NCI-H1436 treated with DMSO at 0.1 percent for 48 hours (cell line): ENCODE measurements at regions not wholly inside any gene's neighbourhood (a gene's known extent, or its start where the extent isn't known, plus 50 kb on each side); places are given as distances from the start of the nearest gene placed in this dataset.
"Not testable (repeated sequence)": the region's sequence is repeated elsewhere in the genome, so short reads cannot be mapped to it uniquely, and the experiment has no call there.

ENCODE experiments used
- DNase-seq: peaks from one replicate; lab custom pipeline; 2025; lab: John Stamatoyannopoulos, UW

DNA sequence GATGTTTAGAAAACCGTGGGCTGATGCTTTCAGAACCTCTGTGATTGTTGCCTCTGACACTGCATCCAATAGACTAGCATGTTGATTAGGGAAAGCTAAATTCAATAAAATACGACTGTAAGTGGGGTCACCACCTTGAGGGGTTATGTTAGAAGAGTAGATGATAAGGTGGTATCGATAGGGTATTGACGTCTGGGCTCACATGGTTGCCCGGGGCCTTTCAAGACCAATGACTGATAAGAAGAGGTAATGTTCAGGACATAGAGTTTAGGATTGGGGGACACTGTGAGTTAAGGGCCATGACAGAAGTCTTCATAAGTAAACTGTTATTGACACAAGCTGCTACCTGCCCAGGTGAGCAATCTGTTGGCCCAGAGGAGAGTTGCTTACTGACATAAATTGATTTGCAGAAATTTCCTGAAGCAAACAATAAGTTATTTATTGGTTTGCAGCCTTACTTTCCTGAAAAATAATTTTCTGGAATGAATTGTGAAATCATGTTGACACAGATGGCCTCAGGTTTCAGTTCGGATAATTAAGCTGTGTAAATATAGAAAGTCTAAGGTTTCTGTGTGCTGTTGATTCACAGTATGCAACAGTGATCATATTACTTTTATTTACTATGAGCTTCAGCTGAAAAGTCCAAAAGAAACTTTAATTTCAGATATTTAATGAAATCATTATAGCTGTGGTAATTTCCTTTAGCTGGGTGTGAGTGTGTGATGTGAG lies 289.9 kb upstream of the PRSS16 start:
- peak; percentile 35 for DNase-seq

DNA sequence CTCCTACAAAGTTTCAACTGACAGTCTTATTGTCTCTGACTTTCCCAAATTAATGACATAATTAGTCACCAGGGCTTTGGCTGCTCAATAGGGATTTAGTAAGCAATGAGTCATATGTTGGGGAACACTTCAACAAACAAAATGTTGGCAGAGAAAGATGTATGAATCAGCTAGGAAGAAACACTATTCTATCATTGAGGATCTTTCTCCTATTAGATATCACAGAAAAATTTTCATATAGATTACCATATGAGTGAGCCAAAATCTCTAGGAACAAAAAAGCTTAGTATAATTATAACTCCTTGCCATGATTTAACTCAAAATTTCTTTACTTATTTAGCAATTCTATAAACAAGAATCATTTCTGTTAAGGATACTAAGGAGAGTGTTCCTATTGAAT lies 286.3 kb upstream of the PRSS16 start:
- not testable (repeated sequence) for DNase-seq

- no peak for DNase-seq
Measured at GRCh38 chr6:27002447-27002846, 245.1 kb upstream of the PRSS16 start.

GRCh38 chr6:27007020-27007419 lies 240.5 kb upstream of the PRSS16 start:
- DNase-seq = no peak

DNA sequence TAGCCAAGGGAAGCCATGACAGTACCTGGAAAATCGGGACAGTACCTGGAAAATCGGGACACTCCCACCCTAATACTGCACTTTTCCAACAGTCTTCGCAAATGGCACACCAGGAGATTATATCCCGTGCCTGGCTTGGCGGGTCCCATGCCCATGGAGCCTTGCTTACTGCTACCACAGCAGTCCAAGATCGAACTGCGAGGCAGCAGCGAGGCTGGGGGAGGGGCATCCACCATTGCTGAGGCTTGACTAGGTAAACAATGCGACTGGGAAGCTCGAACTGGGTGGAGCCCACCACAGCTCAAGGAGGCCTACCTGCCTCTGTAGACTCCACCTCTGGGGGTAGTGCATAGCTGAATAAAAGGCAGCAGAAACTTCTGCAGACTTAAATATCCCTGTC lies 238.9 kb upstream of the PRSS16 start:
- DNase-seq = not testable (repeated sequence)

GRCh38 chr6:27014053-27014452 lies 233.4 kb upstream of the PRSS16 start:
- not testable (repeated sequence) for DNase-seq

DNA sequence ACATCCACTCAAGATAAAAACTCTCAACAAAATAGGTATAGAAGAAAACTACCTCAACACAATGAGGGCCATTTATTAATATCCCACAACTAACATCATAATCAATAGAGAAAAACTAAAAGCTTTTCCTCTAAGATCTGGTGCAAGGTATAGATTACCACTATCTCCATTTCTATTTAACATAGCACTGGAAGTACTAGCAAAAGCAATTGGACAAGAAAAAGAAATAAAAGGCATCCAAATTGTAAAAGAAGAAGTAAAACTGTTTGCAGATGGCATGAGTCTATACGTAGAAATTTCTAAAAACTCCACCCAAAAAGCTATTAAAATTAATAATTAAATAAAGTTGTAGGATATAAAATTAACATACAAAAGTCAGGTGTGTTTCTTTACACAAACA lies 230.8 kb upstream of the PRSS16 start:
- no peak for DNase-seq

DNA sequence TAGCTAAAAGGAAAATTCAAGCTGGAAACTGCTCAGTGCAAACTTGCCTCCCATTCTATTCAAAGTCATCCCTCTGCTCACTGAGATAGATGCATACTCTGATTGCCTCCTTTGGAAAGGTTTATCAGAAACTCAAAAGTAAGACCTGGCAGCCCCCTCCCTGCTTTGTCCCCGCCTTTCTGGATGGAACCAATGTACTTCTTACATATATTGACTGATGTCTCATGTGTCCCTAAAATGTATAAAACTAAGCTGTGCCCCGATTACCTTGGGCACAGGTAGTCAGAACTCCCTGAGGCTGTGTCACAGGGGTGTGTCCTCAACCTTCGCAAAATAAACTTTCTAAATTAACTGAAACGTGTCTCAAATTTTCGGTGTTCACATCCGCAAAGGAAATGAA lies 229.1 kb upstream of the PRSS16 start:
- not testable (repeated sequence) for DNase-seq

GRCh38 chr6:27019651-27020552 lies 227.6 kb upstream of the PRSS16 start:
- peak; percentile 79 for DNase-seq

DNA sequence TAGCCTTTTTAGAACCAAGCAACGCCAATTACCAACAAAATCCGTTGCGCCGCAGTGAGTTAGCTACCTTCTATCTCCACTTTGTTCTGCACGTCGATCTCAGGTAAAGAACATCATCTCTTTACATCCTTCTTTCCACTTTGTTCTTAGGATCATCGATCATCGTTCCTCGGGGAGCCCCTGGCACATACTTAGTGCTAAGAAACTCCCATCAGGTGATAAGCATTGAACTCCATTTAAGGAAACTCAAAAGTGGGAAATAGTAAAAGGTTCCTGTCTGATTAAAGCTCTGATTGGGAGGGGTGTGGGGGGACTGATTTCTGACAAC lies 227.0 kb upstream of the PRSS16 start:
- DNase-seq = no peak

GRCh38 chr6:27023664-27024063 lies 223.8 kb upstream of the PRSS16 start:
- DNase-seq = no peak

DNA sequence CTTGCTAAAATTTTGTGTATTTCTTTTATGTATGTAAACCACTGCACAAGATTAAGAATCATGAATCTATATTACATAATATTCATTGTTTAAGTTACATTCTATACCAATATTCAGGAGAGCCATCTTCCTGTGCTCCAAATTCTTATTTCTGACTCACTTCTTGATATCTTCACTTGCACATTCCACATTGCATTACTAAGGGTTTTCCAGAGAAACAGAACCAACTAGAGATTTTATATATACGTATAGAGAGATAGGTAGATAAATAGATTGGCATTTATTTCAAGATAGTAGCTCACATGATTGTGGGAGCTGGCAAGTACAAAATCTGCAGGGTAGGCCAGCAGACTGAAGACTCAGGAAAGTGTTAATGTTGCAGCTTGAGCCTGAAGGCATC lies 222.2 kb upstream of the PRSS16 start:
- no peak for DNase-seq

DNA sequence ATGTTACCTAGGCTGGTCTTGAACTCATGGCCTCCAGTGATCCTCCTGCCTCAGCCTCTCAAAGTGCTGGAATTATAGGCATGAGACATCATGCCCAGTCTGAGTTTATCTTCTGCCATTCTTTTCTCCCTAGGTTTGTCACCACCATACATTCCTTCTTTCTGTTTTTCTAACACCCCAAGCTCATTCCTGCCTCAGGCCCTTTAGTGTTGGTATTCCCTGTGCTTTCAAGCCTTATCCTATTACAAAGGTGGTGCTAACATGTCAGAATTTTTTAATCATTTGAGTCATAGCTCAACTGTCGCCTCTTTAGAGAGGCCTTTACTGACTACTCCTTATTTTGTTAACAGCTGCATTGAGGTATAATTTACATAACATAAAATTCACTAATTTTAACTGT lies 221.1 kb upstream of the PRSS16 start:
- no peak for DNase-seq

DNA sequence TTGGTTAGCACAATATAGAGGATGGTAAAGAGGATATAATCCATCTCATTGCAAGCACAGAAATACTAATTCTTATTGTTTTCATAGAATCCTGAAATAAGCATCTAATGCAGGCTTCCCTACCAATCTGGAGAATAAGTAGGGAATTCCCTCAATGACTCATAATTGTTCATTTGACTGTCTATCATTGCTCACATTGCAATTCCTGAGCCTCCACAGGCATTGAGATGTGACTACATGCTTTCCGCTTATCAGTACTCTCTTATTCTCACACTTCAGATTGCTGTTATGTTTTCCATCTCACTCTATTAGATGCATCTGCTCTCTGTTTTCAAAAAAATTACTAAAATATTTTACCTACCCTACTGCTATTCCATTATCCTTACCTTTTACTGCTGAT lies 216.2 kb upstream of the PRSS16 start:
- DNase-seq = no peak

DNA sequence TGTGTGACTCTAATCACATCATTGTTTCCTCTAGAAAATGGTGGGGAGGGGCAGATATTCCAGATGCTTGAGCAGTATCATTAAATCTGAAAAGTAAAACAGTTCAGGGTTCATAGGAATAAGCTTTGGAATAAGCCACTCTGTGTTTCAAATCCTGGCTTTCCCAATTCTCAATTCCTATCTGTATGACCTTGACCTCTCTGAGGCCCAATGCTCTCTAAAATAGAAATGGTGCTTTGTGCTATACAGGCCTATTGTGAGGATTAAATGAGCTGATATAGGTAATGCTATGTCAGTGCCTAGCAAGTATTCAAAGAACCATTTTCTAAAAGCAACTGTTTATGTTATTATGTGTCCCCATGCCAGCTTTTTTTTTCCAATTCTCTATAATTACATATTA lies 209.0 kb upstream of the PRSS16 start:
- no peak for DNase-seq

DNA sequence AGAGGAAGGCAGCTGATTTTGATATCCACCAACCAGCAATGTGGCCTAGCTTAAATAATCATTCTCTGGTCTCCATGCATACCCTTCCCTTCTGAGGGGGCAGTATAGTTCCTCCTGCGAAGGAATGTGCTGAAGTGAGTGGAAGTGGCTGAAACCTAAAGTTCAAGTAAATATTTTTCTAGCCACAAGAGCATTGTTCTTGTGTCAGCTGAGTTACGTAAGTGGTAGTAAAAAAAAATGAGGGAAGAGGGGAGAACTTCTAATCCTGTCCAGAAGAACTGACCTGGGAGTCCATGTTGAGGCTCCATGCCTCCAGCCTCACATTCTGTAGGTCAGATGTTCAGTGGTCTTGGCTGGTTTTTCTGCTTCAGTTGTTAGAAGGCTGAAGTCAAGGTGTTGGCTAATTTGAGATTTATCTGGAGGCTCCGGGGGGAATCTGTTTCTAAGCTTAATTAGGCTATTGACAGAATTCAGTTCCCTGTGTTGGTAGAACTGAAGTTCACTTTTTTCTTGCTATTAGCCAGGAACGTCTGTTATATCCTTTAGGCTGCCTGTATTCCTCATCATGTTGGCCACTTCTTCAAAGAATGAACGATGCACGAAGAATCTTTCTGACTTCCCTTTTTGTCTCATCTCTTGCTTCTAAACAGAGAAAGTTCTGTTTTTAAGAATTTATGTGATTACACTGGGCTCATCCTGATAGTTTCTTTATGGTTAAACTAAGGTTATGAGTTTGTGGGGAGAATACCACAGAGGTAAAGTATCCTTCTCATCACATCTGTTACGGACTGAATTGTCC lies 207.1 kb upstream of the PRSS16 start:
- no peak for DNase-seq

DNA sequence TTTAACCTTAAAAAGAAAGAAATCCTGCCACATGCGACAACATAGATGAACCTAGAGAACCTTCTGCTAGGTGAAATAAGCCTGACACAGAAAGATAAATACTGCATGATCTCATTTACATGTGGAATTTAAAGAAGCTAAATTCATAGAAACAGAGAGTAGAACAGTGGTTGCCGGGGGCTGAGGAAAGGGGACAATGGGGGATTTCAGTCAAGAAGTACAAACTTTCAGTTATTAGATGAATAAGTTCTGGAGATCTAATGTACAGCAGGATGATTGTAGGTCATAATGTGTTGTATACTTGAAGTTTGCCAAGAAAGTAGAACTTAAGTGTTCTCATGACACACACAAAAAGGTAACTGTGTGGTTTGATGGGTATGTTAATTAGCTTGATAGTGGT lies 204.3 kb upstream of the PRSS16 start:
- no peak for DNase-seq

- not testable (repeated sequence) for DNase-seq
Measured at GRCh38 chr6:27045131-27045530, 202.4 kb upstream of the PRSS16 start.

DNA sequence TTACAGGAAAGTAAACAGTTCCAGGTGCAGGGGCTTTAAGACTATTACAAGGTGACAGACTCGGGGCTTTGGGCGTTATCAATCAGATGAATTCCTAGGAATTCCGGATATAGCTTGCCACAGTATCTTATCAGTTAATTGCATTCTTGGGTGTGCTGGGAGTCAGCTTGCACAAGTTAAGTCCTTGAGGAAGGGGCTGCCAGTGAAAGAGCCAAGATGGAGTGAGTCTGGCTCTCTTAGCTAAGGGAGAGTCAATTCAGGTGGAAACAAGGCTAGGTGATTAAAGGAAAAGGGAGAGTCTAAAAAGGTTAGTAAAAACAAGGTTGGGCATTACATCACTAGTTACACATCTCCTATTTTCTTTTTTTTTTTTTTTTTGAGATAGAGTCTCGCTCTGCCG lies 199.8 kb upstream of the PRSS16 start:
- not testable (repeated sequence) for DNase-seq

DNA sequence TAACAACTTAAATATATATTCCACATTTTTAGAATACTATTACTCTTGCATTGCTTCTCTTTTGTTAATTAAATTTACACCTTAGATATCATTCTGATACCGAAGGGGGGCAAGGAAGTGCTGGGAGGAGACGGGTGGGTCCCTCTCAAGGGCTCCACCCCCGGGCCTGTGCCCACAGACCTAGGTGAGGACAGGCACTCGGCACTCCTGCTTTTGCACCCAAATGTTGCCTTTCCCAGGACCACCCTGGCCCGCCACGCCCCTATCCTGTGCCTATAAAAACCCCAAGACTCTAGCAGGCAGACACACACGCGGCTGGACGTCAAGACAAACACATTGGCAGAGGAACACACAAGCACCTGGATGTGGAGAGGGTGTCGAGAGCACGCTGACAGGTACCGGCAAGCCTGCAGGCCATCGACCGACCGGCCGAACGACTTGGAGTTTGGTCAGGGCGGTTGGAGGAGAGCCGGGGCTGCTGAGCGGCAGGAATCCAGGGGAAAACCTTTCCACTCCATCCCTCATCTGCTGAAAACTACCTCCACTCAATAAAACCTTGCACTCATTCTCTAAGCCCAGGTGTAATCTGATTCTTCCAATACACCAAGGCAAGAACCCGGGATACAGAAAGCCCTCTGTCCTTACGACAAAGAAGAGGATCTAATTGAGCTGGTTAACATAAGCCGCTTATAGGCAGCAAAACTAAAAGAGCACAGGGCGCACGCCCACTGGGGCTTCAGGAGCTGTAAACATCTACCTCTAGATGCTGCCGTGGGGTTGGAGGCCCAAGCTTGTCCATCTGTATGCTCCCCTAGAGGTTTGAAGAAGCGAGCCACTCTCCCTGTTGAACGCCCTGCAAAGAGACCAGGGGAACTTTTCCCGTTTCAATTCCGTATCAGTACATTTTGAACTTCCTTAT lies 197.4 kb upstream of the PRSS16 start:
- no peak for DNase-seq

DNA sequence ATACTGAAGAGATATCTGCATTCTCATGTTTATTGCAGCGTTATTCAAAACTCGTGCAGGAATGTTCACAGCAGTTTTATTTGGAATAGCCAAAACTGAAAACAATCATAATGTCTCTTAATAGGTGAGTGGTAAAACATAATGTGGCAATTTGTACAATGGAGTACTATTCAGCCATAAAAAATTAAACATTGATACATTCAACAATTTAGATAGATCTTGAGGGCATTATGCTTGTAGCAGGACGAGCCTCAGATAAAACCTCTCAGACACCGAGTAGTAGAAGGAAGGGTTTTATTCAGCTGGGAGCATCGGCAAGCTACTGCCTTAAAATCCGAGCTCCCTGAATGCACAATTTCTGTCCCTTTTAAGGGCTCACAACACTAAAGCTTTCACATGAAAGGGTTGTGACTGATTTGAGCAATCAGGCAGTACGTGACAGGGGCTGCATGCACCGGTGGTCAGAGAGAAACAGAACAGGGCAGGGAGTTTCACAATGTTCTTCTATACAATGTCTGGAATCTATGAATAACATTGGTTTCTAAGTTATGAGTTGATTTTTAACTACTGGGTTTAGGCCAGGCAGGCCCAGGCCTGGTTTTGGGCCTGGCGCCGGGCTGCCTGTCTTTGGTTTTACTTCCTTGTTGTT lies 195.3 kb upstream of the PRSS16 start:
- not testable (repeated sequence) for DNase-seq
